Stimulated activated CD8-positive, alpha-beta memory T cell treated with anti-CD3 and anti-CD28 coated beads, Interleukin-4, amount 100 ng/mL, for 4 hours (primary cell): ENCODE measurements at regions not wholly inside any gene's neighbourhood (a gene's known extent, or its start where the extent isn't known, plus 50 kb on each side); places are given as distances from the start of the nearest gene placed in this dataset.
"Not testable (repeated sequence)": the region's sequence is repeated elsewhere in the genome, so short reads cannot be mapped to it uniquely, and the experiment has no call there.

Source experiments
- DNase-seq, 2 donors: peaks; one replicate each; pipeline ENCODE4 v3.0.0-alpha.2; 2020; ENCODE audit warnings: low read depth in 2 of 2, low spot score in 1 of 2

DNA sequence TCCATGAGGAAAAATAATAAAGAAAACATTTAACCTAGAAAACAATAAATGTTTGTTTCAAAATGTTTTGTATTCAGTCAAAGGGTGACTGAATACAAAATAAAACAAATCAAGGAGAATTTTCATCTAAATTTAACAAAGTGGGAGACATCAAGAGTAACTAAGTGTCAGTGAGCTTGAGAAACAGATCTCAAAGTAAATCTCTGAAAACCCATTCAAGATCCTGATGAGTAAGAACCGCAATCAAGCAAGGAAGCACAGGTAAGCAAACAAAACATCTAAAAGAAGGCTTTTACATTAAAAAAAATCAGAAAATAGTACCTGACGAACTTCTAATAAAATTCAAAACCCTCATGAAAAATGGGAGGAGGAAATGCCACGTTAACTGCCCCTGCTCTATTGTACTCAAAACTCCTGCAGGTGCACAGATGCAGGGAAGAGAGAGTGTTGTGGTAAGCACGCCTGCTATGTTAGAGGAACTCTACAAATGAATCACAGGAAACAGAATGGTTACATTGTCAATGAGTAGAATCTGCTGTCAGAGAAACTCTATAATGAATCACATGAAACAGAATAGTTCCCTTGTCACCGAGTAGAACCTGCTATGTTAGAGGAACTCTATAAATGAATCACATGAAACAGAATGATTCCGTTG, 309.6 kb upstream of the FRG1 start:
- DNase-seq, result not testable (repeated sequence)

DNA sequence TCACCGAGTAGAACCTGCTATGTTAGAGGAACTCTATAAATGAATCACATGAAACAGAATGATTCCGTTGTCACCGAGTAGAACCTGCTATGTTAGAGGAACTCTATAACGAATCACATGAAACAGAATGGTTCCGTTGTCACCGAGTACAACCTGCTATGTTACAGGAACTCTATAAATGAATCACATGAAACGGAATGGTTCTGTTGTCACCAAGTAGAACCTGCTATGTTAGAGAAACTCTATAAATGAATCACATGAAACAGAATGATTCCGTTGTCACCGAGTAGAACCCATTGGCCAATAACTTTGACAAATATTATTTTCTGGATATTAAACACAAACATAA, 309.1 kb upstream of the FRG1 start:
- not testable (repeated sequence) for DNase-seq

DNA sequence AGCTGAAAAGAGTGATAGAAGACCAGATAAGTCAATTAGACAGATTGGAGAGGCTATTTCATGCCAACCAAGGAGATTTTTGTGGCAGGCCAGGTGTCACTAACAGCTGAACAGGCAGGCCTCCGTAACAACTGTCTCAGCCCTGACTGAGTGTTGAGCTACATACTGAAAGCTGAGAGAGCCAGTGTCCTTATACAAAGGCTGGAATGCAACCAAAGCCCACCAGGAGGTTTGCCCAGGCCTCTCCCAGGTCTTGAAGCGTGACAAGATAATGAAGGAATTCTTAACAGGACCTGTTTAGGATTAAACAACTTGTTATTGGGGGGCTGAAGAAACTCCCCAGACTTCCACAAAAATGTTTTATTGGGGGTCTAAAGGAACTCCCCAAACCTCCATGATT, 290.2 kb upstream of the FRG1 start:
- DNase-seq, result not testable (repeated sequence)

- DNase-seq, result not testable (repeated sequence)
Observed at GRCh38 chr4:189653130-189653653, 287.5 kb upstream of the FRG1 start.

- DNase-seq, result not testable (repeated sequence)
Observed at GRCh38 chr4:189653983-189654382, 286.7 kb upstream of the FRG1 start.

- DNase-seq, result not testable (repeated sequence)
Observed at GRCh38 chr4:189654396-189654795, 286.3 kb upstream of the FRG1 start.

DNA sequence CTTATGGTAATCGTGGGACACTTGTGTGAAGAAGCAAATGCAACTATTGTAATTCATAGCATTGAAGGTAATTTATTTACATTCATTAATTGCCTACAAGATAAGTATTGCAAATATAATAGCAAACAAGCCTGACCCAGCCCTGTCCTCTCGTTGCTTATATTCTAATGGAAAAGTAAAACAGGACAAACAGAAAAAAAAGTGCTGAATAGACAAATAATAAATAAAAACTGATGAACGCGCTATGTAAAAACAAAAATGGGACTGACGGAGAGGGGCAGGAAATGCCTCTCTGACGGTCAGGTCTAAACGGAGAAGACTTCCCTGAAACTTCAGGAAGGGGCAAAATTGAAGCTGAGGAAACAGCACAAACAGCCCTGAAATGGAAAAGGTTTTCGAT, 284.9 kb upstream of the FRG1 start:
- DNase-seq, result not testable (repeated sequence)

GRCh38 chr4:189656641-189657040, 284.0 kb upstream of the FRG1 start:
- no peak for DNase-seq

DNA sequence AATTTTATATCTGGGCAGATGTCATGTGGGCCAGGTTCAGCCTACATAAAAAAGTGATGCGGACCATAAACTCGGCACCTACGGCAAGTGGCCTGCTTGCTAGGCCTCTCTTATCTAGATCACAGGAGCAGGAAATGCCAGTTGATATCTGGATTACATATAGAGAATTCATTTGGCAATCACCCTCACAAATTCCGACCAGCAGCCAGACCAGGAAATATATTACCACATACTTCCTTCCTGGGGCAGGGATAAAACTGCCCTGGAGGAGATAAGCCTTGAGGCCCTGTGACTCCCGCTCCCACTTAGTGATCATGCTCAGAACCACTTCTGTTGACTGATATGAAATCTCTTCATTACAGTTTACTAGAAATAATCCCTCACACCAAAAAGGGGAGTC, 282.4 kb upstream of the FRG1 start:
- not testable (repeated sequence) for DNase-seq

DNA sequence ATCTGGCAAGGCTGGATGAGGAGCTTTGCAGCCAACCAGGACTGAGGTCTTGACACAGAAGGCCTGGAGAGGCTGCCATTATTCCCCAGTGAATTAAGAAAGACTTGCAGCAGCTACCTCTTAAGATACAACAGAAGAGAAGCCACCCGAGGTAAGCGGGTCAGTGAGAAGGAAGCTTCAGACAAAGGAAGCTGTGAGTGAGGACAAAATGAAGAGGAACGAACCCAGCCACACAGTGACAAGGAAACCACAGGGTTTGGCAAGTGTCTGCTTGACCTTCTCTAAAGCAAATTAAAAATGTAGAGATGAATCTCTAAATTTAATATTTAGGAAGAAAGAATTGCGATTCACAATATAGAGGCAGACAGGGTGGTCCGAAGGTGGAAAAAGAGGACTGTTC, 281.8 kb upstream of the FRG1 start:
- DNase-seq, result not testable (repeated sequence)

DNA sequence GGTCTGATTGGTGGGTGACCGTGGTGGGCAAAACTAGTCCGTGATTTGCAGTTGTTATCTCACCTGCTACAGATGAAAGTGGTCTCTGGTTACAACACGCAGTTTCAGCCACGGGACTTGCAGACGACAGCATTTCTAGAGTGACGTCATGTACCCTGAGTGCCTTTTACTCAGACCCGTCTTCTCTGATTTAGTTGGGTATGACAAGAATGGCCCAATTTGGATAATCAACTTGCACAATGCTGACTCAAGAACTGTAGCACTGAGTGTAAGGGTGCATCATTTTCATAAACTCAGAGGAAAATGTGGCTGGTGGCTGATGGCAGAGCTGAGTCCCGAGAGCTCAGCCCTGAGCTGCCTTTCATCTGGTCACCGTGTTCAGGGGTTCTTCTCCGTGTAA, 281.4 kb upstream of the FRG1 start:
- DNase-seq, result no peak

DNA sequence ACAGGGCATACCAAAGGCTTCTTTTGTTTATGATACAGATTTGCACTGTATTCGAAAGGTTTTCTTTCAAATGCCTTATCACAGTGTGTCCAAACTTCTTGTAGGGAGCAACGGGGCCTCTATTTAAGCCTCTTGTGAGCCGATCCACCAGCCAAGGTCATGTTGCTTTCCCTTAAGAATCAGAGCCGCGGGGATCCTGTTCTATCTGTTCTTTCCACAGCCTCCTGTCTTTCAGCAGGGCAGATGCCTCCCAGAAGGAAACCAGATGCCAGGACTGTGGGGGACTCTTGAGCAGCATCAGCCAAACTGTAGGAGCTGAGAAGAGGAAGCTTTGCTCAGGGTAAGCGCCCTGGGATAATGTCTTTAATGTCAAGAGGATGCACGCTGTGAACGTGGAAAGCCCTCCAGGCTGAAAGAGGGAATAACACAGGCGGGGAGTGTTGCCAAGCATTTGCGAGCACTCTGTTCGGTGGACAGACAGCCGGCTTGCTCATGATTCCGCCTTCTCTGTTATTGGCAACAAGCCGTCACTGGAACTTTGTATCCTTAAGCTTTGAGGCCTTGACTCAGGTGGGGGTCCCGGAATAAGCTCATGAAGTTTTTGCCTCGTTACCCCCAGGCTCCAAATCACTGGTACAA, 279.8 kb upstream of the FRG1 start:
- no peak for DNase-seq

DNA sequence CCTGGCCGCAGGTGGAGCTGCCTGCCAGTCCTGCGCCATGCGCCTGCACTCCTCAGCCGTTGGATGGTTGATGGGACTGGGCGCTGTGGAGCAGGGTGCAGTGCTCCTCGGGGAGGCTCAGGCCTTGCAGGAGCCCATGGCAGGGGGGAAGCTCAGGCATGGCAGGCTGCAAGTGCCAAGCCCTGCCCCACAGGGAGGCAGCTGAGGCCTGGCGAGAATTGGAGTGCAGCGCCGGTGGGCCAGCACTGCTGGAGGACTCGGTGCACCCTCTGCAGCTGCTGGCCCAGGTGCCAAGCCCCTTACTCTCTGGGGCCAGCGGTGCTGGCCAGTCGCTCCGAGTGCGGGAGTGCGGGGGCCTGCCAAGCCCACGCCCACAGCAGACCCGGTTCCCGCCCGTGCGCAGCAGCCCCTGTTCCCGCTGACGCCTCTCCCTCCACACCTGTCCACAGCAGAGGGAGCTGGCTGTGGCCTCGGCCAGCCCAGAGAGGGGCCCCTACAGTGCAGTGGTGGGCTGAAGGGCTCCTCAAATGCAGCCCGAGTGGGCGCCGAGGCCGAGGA, 275.9 kb upstream of the FRG1 start:
- DNase-seq, result no peak

DNA sequence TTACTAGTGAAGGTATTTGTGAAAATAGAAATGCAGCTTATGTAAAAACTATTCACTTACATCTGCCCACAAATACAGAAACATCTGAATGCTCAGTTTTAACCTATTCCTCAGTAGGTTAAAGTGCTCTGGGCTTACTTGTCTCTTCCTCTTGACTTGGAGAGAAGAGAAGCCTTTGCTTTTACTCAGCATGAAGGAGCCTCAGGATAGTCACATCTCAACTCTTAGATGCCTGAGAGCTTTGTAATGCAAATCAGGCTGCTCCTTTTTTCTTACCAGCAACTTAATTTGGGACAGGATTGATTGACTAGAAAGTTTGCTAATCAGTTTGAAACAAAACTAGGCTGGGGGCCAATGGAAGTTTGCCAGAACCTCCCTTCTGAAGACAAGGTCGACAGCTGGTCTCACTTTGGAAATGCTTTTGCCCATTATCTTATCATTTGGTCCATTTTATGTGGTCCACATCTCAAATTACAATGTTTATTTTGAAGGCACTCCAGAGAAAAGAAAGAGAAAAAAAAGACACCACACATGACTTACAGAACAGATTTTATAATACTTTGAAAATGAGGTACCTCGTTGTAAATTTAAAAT, 274.9 kb upstream of the FRG1 start:
- DNase-seq, result not testable (repeated sequence)

DNA sequence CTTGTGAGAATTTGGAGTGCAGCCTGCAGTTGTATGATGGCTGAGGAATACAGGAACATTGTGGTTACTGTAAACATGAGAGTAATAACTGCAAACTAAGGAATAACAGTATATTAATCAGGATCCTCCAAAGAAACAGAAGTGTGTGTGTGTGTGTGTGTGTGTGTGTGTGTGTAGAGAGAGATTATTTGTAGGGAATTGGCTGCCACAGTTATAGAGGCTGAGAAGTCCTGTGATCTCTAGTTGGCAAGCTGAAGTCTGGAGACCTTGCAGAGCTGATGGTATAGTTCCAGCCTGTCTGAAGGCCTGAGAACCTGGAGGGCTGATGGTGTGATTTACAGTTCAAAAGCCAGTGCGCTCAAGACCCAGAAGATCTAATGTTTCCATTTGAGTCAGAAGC, 273.3 kb upstream of the FRG1 start:
- not testable (repeated sequence) for DNase-seq

DNA sequence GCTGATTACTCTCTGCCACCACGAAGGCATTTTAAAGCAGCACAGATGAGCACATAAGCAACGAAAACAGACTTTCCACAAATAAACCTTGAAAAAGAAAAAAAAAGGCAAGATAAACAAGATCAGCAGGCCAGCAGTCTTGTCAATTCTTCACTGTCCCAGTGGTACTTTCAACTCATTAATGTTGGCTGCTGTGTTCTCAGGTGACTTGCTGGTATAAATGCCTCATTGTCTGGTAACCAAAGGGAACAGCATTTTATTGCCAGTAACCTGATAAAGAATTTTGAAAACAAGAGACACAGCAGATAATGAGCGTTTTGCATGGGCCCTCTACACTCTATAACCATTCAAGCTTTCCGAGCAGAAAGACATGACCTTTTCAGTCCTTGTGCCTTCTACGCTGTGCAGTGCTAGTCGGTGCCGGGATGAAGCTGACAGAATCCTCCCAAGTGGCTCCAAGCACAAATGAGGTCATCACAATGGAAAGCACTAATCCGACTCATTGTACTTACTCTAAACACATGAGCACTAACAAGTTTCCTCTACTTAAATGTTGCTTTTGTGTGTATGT, 242.9 kb upstream of the FRG1 start:
- DNase-seq, result not testable (repeated sequence)

DNA sequence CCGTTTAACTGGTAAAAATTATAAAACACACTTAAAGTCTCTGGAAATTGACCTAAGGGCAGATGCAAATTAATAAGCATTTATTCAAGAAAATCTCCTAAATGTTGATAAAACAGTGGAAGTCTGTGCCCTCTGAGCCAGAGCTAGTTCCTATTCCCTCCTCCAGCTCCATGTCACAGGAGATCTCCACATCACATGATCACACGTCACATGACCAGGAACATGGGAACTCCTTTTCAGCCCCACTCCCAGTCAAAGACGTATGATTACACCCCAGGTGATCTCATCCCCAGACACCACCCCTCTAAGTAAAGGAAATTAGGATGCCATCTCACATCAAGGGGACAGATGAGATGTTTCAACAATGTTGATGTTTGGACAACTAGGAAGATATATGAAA, 237.7 kb upstream of the FRG1 start:
- not testable (repeated sequence) for DNase-seq

- DNase-seq, result not testable (repeated sequence)
Observed at GRCh38 chr4:189706821-189707220, 233.9 kb upstream of the FRG1 start.

DNA sequence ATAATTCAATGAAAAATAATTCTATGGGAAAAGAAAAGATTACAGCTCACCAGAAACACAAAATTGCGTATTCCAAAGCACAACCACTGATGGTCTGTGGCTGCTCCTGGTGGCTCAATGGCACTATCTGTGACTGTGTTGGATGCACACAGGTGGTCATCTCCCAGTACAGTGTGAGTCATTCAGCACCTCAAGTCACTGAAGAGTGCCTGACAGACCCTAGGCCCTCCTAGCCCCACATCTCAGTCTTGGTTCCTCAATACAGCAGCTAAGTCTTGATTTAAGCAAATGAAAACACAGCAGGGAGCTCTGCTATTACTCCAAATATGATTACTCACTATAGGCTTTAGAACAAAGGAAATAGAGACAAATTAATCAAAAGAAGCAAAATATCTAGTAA, 233.4 kb upstream of the FRG1 start:
- not testable (repeated sequence) for DNase-seq

GRCh38 chr4:189711956-189712355, 228.7 kb upstream of the FRG1 start:
- not testable (repeated sequence) for DNase-seq
